Ishikawa (cell line): ENCODE measurements at regions not wholly inside any gene's neighbourhood (a gene's known extent, or its start where the extent isn't known, plus 50 kb on each side); places are given as distances from the start of the nearest gene placed in this dataset.

Source experiments
- CEBPB ChIP-seq: IDR thresholded peaks from 2 replicates; pipeline ENCODE4 v1.6.1; 2012
- CREB1 ChIP-seq: IDR thresholded peaks from 2 replicates; pipeline ENCODE4 v1.6.1; 2012; ENCODE audit warnings: low read depth
- EGR1 ChIP-seq: IDR thresholded peaks from 2 replicates; pipeline ENCODE4 v1.6.1; 2012
- EP300 ChIP-seq: IDR thresholded peaks from 2 replicates; pipeline ENCODE4 v1.6.1; 2012; ENCODE audit warnings: borderline replicate concordance
- FOXM1 ChIP-seq: IDR thresholded peaks from 2 replicates; pipeline ENCODE4 v1.6.1; 2012; ENCODE audit warnings: low read depth, borderline replicate concordance
- NFIC ChIP-seq: IDR thresholded peaks from 2 replicates; pipeline ENCODE4 v1.6.1; 2012
- RAD21 ChIP-seq: IDR thresholded peaks from 2 replicates; pipeline ENCODE4 v1.6.1; 2012; ENCODE audit warnings: low read depth
- TAF1 ChIP-seq: IDR thresholded peaks from 2 replicates; pipeline ENCODE4 v1.6.1; 2012; ENCODE audit warnings: low read depth, mild to moderate bottlenecking
- TCF12 ChIP-seq: IDR thresholded peaks from 2 replicates; pipeline ENCODE4 v1.6.1; 2012; ENCODE audit warnings: low read depth
- TEAD4 ChIP-seq: IDR thresholded peaks from 2 replicates; pipeline ENCODE4 v1.6.1; 2012
- YY1 ChIP-seq: IDR thresholded peaks from 2 replicates; pipeline ENCODE4 v1.6.1; 2012; ENCODE audit warnings: low read depth
- ZBTB7A ChIP-seq: IDR thresholded peaks from 2 replicates; pipeline ENCODE4 v1.6.1; 2012; ENCODE audit warnings: low read depth
- TF ChIP-seq, protein P1 (sequence below): IDR thresholded peaks from 2 replicates; pipeline ENCODE4 v1.6.1; 2012
- TF ChIP-seq, protein P2 (sequence below): IDR thresholded peaks from 2 replicates; pipeline ENCODE4 v1.6.1; 2012
- TF ChIP-seq, protein P3 (sequence below): IDR thresholded peaks from 2 replicates; pipeline ENCODE4 v1.6.1; 2012; ENCODE audit warnings: low read depth, mild to moderate bottlenecking

DNA sequence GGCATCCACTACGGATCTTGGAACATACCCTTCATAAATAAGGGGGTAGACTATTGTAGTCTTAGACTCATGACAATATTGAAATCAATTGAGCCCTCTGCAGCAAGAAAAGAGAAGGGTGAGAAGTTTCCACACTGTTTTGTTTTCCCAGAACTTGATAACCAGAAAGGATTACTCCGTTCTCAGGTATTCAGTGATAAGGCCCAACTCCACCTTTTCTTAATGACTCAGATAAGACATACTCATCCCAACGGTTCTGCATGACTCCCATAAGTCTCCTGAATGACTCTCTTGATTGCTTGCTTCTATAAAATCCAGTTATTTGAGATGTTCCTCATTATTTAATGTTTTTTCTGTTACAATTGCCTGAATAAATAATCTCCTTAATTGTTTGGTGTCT lies 111.7 kb downstream of the PABPC4L start:
- TF ChIP-seq, protein P1, sequence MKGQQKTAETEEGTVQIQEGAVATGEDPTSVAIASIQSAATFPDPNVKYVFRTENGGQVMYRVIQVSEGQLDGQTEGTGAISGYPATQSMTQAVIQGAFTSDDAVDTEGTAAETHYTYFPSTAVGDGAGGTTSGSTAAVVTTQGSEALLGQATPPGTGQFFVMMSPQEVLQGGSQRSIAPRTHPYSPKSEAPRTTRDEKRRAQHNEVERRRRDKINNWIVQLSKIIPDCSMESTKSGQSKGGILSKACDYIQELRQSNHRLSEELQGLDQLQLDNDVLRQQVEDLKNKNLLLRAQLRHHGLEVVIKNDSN, result no peak
- TF ChIP-seq RAD21, result no peak
- TF ChIP-seq FOXM1, result no peak

DNA sequence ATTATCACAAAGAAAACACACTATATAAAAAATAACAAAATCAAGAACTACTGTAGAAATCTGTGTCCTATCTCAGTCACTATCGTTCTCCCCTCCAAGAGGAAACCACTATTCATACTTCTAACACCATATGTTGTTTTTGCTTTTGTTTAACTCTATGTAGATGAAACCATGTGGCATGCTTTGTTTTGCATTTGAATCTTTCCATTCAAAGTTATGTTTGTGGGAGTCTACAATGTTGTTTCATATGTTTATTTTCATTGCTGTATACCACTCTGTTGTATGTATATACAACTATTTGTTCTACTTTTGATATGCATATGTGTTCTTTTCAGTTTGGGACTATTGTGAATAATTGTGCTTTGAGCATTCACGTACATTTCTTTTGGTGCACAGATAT lies 116.1 kb downstream of the PABPC4L start:
- TF ChIP-seq TAF1 (no peak), CEBPB (no peak), FOXM1 (no peak), RAD21 (no peak), EP300 (no peak), YY1 (no peak), CREB1 (no peak), TEAD4 (no peak), NFIC (no peak)
- TF ChIP-seq, protein P1, result no peak
- TF ChIP-seq, protein P2, sequence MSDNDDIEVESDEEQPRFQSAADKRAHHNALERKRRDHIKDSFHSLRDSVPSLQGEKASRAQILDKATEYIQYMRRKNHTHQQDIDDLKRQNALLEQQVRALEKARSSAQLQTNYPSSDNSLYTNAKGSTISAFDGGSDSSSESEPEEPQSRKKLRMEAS, result no peak
- TF ChIP-seq, protein P3, sequence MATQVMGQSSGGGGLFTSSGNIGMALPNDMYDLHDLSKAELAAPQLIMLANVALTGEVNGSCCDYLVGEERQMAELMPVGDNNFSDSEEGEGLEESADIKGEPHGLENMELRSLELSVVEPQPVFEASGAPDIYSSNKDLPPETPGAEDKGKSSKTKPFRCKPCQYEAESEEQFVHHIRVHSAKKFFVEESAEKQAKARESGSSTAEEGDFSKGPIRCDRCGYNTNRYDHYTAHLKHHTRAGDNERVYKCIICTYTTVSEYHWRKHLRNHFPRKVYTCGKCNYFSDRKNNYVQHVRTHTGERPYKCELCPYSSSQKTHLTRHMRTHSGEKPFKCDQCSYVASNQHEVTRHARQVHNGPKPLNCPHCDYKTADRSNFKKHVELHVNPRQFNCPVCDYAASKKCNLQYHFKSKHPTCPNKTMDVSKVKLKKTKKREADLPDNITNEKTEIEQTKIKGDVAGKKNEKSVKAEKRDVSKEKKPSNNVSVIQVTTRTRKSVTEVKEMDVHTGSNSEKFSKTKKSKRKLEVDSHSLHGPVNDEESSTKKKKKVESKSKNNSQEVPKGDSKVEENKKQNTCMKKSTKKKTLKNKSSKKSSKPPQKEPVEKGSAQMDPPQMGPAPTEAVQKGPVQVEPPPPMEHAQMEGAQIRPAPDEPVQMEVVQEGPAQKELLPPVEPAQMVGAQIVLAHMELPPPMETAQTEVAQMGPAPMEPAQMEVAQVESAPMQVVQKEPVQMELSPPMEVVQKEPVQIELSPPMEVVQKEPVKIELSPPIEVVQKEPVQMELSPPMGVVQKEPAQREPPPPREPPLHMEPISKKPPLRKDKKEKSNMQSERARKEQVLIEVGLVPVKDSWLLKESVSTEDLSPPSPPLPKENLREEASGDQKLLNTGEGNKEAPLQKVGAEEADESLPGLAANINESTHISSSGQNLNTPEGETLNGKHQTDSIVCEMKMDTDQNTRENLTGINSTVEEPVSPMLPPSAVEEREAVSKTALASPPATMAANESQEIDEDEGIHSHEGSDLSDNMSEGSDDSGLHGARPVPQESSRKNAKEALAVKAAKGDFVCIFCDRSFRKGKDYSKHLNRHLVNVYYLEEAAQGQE, result no peak

DNA sequence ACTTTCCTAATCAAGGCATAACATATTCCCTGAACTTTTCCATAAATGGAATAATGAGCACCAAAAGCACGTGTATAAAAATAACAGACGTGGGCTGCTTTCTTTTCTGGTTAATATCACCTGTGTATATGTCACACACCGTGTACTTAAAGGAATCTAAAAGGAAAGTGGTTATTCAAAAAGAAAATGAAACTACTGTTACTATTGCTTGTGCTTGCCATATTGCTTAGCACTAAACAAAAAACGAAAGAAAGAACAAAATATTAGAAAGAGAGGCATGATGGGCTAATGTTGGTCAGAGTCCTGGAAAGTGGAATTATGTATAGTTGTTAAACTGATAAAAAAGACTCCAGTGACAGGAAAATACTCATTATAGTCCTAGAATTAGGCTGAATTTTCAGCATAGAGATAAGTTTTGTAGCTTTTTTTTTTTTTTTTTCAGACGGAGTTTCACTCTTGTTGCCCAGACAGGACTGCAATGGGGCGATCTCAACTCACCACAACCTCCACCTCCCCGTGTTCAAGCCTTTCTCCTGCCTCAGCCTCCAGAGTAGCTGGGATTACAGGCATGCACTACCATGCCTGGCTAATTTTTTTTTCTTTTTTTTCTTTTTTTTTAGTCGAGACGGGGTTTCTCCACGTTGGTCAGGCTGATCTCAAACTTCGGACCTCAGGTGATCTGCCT lies 123.2 kb downstream of the PABPC4L start:
- TF ChIP-seq CREB1 (no peak), EGR1 (no peak), TEAD4 (no peak), CEBPB (no peak), FOXM1 (no peak)
- TF ChIP-seq, protein P1, result no peak
- TF ChIP-seq, protein P2, result no peak

DNA sequence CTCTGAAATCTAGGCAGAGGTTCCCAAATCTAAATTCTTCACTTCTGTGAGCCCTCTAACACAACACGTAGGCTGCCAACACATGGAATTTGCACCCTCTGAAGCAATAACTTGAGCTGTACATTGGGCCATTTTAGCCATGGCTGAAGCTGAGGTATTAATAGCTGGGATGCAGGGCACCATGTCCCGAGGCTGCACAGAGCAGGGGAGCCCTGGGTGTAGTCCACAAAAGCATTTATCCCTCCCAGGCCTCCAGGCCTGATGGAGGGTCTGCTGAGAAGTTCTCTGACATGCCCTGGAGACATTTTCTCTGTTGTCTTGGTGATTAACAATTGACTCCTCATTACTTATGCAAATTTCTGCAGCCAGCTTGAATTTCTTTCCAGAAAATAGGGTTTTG lies 127.9 kb downstream of the PABPC4L start:
- TF ChIP-seq, protein P2, result no peak
- TF ChIP-seq, protein P3, result no peak
- TF ChIP-seq NFIC (no peak), TAF1 (no peak), ZBTB7A (no peak), EP300 (no peak), TCF12 (no peak), RAD21 (no peak)

DNA sequence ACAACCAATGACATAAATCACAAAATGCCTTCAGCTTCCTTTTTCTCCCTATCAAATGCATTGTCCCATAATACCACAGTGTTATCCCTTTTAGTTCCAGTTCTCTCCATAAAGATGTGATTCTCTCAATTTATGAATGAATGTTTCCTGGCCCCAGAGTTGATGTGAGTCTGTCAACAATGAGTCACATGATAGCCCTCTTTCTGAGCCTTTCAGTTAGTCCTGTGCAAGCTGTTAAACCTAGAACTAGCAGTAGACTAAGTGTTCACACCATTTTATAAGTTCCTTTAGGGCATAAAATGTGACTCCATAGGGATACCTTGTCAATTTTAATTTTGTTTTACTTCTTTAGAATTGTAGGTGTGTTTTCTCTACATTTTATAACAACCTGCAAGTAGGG lies 129.5 kb downstream of the PABPC4L start:
- TF ChIP-seq YY1 (no peak), FOXM1 (no peak), TEAD4 (no peak), CREB1 (no peak), ZBTB7A (no peak), TCF12 (no peak), NFIC (no peak)
- TF ChIP-seq, protein P2, result no peak

DNA sequence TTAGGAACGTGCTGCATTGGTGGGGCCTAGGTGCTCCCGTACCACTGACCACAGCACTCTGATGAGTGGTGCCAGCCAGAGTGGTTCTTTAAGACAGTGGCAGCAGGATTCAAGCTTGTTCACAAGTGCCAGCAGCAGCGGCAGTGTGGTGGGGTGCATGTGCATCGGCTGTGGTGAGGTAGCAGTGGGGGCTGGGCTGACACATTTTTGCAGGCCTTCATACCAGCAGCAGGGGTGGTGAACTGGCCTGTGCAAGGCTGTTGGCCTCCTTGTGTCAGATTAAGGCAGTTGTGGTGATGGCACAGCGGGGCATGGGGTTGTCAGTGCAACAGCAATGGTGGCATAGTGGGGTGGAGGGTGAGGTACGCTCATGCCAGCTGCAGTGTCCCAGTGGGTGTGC lies 131.4 kb downstream of the PABPC4L start:
- TF ChIP-seq TEAD4 (no peak), ZBTB7A (no peak), EP300 (no peak), TAF1 (no peak), NFIC (no peak), CREB1 (no peak), TCF12 (no peak), EGR1 (no peak)
- TF ChIP-seq, protein P3, result no peak
- TF ChIP-seq, protein P1, result no peak
